GM10266 (cell line): ENCODE measurements at regions not wholly inside any gene's neighbourhood (a gene's known extent, or its start where the extent isn't known, plus 50 kb on each side); places are given as distances from the start of the nearest gene placed in this dataset.

Source experiments
- DNase-seq: peaks from one replicate; pipeline ENCODE4 v3.0.0; 2012; ENCODE audit errors: extremely low spot score
- CTCF ChIP-seq: IDR thresholded peaks from 2 replicates; pipeline ENCODE4 v1.5.1; 2012; ENCODE audit warnings: mild to moderate bottlenecking, low read depth; ENCODE audit not compliant: control insufficient read depth, insufficient read depth; ENCODE audit errors: missing control alignments

GRCh38 chr20:12416281-12416680 lies 498.6 kb downstream of the BTBD3 start:
- TF ChIP-seq CTCF, result no peak
- DNase-seq, result no peak

GRCh38 chr20:12433724-12434123 lies 516.0 kb downstream of the BTBD3 start:
- DNase-seq, result no peak
- no peak for TF ChIP-seq CTCF

- no peak for DNase-seq
- no peak for TF ChIP-seq CTCF
These were observed 517.0 kb downstream of the BTBD3 start for GRCh38 chr20:12434672-12435071.

- no peak for DNase-seq
- TF ChIP-seq CTCF, result no peak
These were observed 517.6 kb downstream of the BTBD3 start for GRCh38 chr20:12435268-12435667.

- no peak for DNase-seq
- TF ChIP-seq CTCF, result no peak
These were observed 536.0 kb downstream of the BTBD3 start for GRCh38 chr20:12453711-12454110.

GRCh38 chr20:12455148-12455547 lies 537.5 kb downstream of the BTBD3 start:
- TF ChIP-seq CTCF, result no peak
- DNase-seq, result no peak

- no peak for DNase-seq
- no peak for TF ChIP-seq CTCF
These were observed 540.5 kb downstream of the BTBD3 start for GRCh38 chr20:12458241-12458640.

GRCh38 chr20:12464036-12464435 lies 544.7 kb upstream of the SPTLC3 start:
- no peak for DNase-seq
- no peak for TF ChIP-seq CTCF
